AG10803 (cell line): ENCODE measurements at regions not wholly inside any gene's neighbourhood (a gene's known extent, or its start where the extent isn't known, plus 50 kb on each side); places are given as distances from the start of the nearest gene placed in this dataset.

Experiments
- DNase-seq: peaks from one replicate; pipeline ENCODE4 v3.0.0; 2010; ENCODE audit warnings: low read depth
- H3K4me3 ChIP-seq: 2 replicates; pipeline ENCODE4 v1.5.1; 2011; ENCODE audit warnings: mild to moderate bottlenecking, low read length, control low read depth
- CTCF ChIP-seq: conservative IDR thresholded peaks from 2 replicates; pipeline ENCODE4 v1.5.1; 2011; ENCODE audit warnings: mild to moderate bottlenecking, low read length, control low read depth, inconsistent platforms

GRCh38 chr20:57998276-57998675, 230.2 kb downstream of the ANKRD60 start:
- no peak for DNase-seq
- H3K4me3 ChIP-seq: no peak overlapping the region
- TF ChIP-seq CTCF: no peak

- H3K4me3 ChIP-seq: no peak overlapping the region
- no peak for TF ChIP-seq CTCF
- peak; percentile 76 for DNase-seq
Measured at GRCh38 chr20:57996936-57997890, 231.2 kb downstream of the ANKRD60 start.

- TF ChIP-seq CTCF: no peak
- no peak for DNase-seq
- H3K4me3 ChIP-seq: no peak overlapping the region
Measured at GRCh38 chr20:57996465-57996864, 232.0 kb downstream of the ANKRD60 start.

GRCh38 chr20:57995381-57995977, 233.0 kb downstream of the ANKRD60 start:
- H3K4me3 ChIP-seq: no peak overlapping the region
- DNase-seq: no peak
- TF ChIP-seq CTCF: no peak

GRCh38 chr20:57993716-57994431, 234.6 kb downstream of the ANKRD60 start:
- no peak for TF ChIP-seq CTCF
- no peak overlapping the region for H3K4me3 ChIP-seq
- DNase-seq: peak; percentile 26

- no peak for TF ChIP-seq CTCF
- no peak overlapping the region for H3K4me3 ChIP-seq
- DNase-seq: peak; percentile 92
Measured at GRCh38 chr20:57991211-57991881, 237.1 kb downstream of the ANKRD60 start.
